Endothelial cell of umbilical vein (primary cell): ENCODE measurements at regions not wholly inside any gene's neighbourhood (a gene's known extent, or its start where the extent isn't known, plus 50 kb on each side); places are given as distances from the start of the nearest gene placed in this dataset.

ENCODE experiments used
- BruUV-seq: library from RNA; stranded (reverse); fragments of 400-500 nt; replicated peaks from 2 replicates; lab custom pipeline; 2021; lab: Mats Ljungman, UMichigan
- CTCF ChIA-PET: fragments of 300-600, 350-600 bp; sonication (Branson Sonifier 250); formaldehyde crosslinking; loops from one replicate; lab custom pipeline; 2021; ENCODE audit warnings: antibody characterized with exemption, inconsistent platforms; lab: Charles Lee
- POLR2A ChIA-PET: fragments of 300-600, 350-600 bp; sonication (Branson Sonifier 250); formaldehyde crosslinking; loops from one replicate; lab custom pipeline; 2021; ENCODE audit warnings: antibody characterized with exemption, inconsistent platforms; lab: Charles Lee
- DNase-seq: peaks from one replicate; pipeline ENCODE4 v3.0.0-alpha.2; 2011; ENCODE audit warnings: low read depth, low spot score
- FAIRE-seq: peaks from 2 replicates; lab custom pipeline; 2011; peaks lifted over from hg19 to GRCh38; lab: Jason Lieb, UNC
- H2AFZ ChIP-seq: 2 replicates; pipeline ENCODE4 v1.6.0; 2012; ENCODE audit warnings: low read depth, low read length, control low read depth, inconsistent platforms
- H3K27ac ChIP-seq: 2 replicates; pipeline ENCODE4 v1.5.1; 2011; ENCODE audit warnings: low read depth, mild to moderate bottlenecking, control low read depth, low read length, moderate library complexity; ENCODE audit not compliant: insufficient read depth
- H3K27me3 ChIP-seq, 2 experiments: 2 replicates each; pipeline versions ENCODE4 v1.6.0 to v1.6.1; 2011; ENCODE audit warnings: low read length in 2 of 2, mixed read lengths in 1 of 2; ENCODE audit not compliant: control insufficient read depth in 2 of 2, insufficient read depth in 2 of 2
- H3K36me3 ChIP-seq, 2 experiments: 2 replicates in 1 of 2; 3 replicates in 1 of 2; pipeline ENCODE4 v1.5.1; 2011; ENCODE audit warnings: low read length in 2 of 2, mild to moderate bottlenecking in 1 of 2, moderate library complexity in 1 of 2; ENCODE audit not compliant: control insufficient read depth in 2 of 2, insufficient read depth in 2 of 2; ENCODE audit errors: extremely low read depth in 1 of 2
- H3K4me1 ChIP-seq: 3 replicates; pipeline ENCODE4 v1.5.1; 2011; ENCODE audit warnings: mild to moderate bottlenecking, low read length; ENCODE audit not compliant: control insufficient read depth, insufficient read depth; ENCODE audit errors: extremely low read depth
- H3K4me2 ChIP-seq: 2 replicates; pipeline ENCODE4 v1.6.1; 2011; ENCODE audit warnings: low read length, control low read depth, mixed read lengths; ENCODE audit not compliant: insufficient read depth
- H3K4me3 ChIP-seq, 3 experiments: fragments of 200-600 bp in 1 of 3; sonication (generic), shearing (Covaris generic) in 1 of 3; replicated peaks in 1 of 3; 2 replicates each; pipeline ENCODE4 v1.5.1; 2011 to 2016; ENCODE audit warnings: control low read depth in 3 of 3, low read length in 3 of 3, mild to moderate bottlenecking in 2 of 3, inconsistent platforms in 1 of 3, low read depth in 1 of 3, moderate library complexity in 1 of 3; ENCODE audit not compliant: insufficient read depth in 1 of 3
- H3K79me2 ChIP-seq: 2 replicates; pipeline ENCODE4 v1.6.0; 2012; ENCODE audit warnings: low read length, inconsistent platforms; ENCODE audit not compliant: control insufficient read depth, insufficient read depth
- H3K9ac ChIP-seq: replicated peaks from 2 replicates; pipeline ENCODE3; 2011; ENCODE audit warnings: low read length, control low read depth; ENCODE audit not compliant: insufficient read depth; ENCODE audit errors: extremely low read depth
- H3K9me1 ChIP-seq: replicated peaks from 3 replicates; pipeline ENCODE4 v1.6.0; 2011; ENCODE audit warnings: mild to moderate bottlenecking, low read length; ENCODE audit not compliant: control insufficient read depth, insufficient read depth; ENCODE audit errors: extremely low read depth
- H3K9me3 ChIP-seq: replicated peaks from 2 replicates; pipeline ENCODE4 v1.5.1; 2012; ENCODE audit warnings: low read length, inconsistent platforms; ENCODE audit not compliant: control insufficient read depth, insufficient read depth
- H4K20me1 ChIP-seq: replicated peaks from 2 replicates; pipeline ENCODE3; 2011; ENCODE audit warnings: mild to moderate bottlenecking, low read length; ENCODE audit not compliant: control insufficient read depth, insufficient read depth; ENCODE audit errors: extremely low read depth
- CTCF ChIP-seq, 2 donors: IDR thresholded peaks; 1 replicate in 1 of 2; 2 replicates in 1 of 2; pipeline ENCODE4 v1.5.1; 2011; ENCODE audit warnings: low read length in 2 of 2, mild to moderate bottlenecking in 2 of 2, moderate library complexity in 2 of 2, control low read depth in 1 of 2, inconsistent platforms in 1 of 2, low read depth in 1 of 2; ENCODE audit not compliant: insufficient read depth in 1 of 2; ENCODE audit errors: extremely low read depth in 1 of 2
- EZH2 ChIP-seq: IDR thresholded peaks from 2 replicates; pipeline ENCODE4 v1.6.1; 2012; ENCODE audit warnings: borderline replicate concordance, low read depth, mild to moderate bottlenecking, moderate library complexity, low read length, inconsistent platforms; ENCODE audit not compliant: severe bottlenecking
- FOS ChIP-seq: IDR thresholded peaks from 2 replicates; pipeline ENCODE4 v1.6.1; 2011; ENCODE audit warnings: mild to moderate bottlenecking, low read length, moderate library complexity, borderline replicate concordance; ENCODE audit not compliant: insufficient read depth
- GATA2 ChIP-seq: IDR thresholded peaks from 2 replicates; pipeline ENCODE4 v1.7.0; 2011; ENCODE audit warnings: low read depth, mild to moderate bottlenecking, moderate library complexity, mixed read lengths, low read length; ENCODE audit not compliant: insufficient read length, insufficient read depth
- JUN ChIP-seq: IDR thresholded peaks from 2 replicates; pipeline ENCODE4 v1.6.1; 2011; ENCODE audit warnings: borderline replicate concordance, low read depth; ENCODE audit not compliant: insufficient read length, insufficient read depth
- MAX ChIP-seq: IDR thresholded peaks from 2 replicates; pipeline ENCODE4 v1.6.1; 2011; ENCODE audit not compliant: insufficient read depth, insufficient read length
- MYC ChIP-seq: IDR thresholded peaks from one replicate; pipeline ENCODE4 v1.6.1; 2011; ENCODE audit warnings: mild to moderate bottlenecking, low read depth, low read length
- POLR2A ChIP-seq: IDR thresholded peaks from 2 replicates; pipeline ENCODE4 v1.6.1; 2012; ENCODE audit warnings: low read depth, mild to moderate bottlenecking, control low read depth, low read length
- POLR2AphosphoS5 ChIP-seq: IDR thresholded peaks from 2 replicates; pipeline ENCODE4 v1.6.1; 2012; ENCODE audit warnings: low read depth, mild to moderate bottlenecking, control low read depth, low read length, moderate library complexity; ENCODE audit not compliant: insufficient read depth
- dilution Hi-C: fragments of 300-500 bp; cut with MboI; formaldehyde crosslinking; loops from one replicate; pipeline ENCODE4 v1.15.0; 2019; ENCODE audit warnings: low sequenced_read_pairs; ENCODE audit not compliant: extremely low pct_ligation_motif_present
- intact Hi-C: fragments of 100-400 bp; cut with micrococcal nuclease; formaldehyde crosslinking; loops from one replicate; pipeline ENCODE4 v1.10.0; 2022

DNA sequence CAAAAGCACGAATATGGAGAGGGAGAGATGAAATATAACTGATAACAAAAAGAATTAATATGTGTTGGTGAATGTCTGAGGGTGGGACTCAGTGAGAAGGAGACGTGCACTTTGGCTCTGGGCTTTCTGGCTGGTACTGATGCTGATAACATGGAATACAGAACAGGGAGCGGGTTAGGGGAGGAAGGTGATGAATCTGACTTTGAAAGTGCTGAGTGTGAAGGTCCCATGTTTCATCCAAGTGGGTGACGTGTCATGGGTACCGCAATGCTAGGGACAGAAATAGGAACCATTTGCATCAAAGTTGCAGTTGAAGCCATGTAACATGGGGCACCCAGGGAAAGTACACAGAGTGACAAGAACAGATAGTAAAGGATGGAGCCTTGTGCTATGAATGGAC lies 236.6 kb upstream of the MYO3A start:
- ChIA-PET CTCF (no interaction called here), POLR2A (no interaction called here)
- H3K9me3 ChIP-seq: no peaks in the 10 kb centered on the region
- H3K9ac ChIP-seq: no peak overlapping the region
- dilution Hi-C loops (no loop called here), intact Hi-C loops (no loop called here)
- no peaks in the 10 kb centered on the region for H3K36me3 ChIP-seq
- no peaks in the 10 kb centered on the region for H3K79me2 ChIP-seq
- H2AFZ ChIP-seq: no peak overlapping the region
- no peaks in the 10 kb centered on the region for H3K9me1 ChIP-seq
- TF ChIP-seq JUN (no peak), MAX (no peak), EZH2 (no peak), POLR2A (no peak), MYC (no peak), FOS (no peak), POLR2AphosphoS5 (no peak), CTCF (IDR thresholded peaks at IDR 0.05; ENCODE audit: extremely low read depth in 1 of 2, insufficient read depth in 1 of 2, low read depth in 1 of 2, low read length in 2 of 2) (no peak), GATA2 (no peak)
- H3K4me3 ChIP-seq: no peak overlapping the region
- no TSS peak for BruUV-seq
- no peaks in the 10 kb centered on the region for H3K27me3 ChIP-seq
- DNase-seq: no peak
- H3K27ac ChIP-seq: no peak overlapping the region
- no peaks in the 10 kb centered on the region for H3K4me1 ChIP-seq
- FAIRE-seq: no peak
- H4K20me1 ChIP-seq: no peaks in the 10 kb centered on the region
- H3K4me2 ChIP-seq: no peak overlapping the region
